HepG2 (cell line): ENCODE measurements at regions not wholly inside any gene's neighbourhood (a gene's known extent, or its start where the extent isn't known, plus 50 kb on each side); places are given as distances from the start of the nearest gene placed in this dataset.

Experiments
- ATAC-seq: fragments of 200-7000 bp; cut with Tn5 transposase; 3 replicates; pipeline ENCODE4 v1.9.1; 2020; ENCODE audit warnings: mild to moderate bottlenecking, moderate library complexity
- BruUV-seq: library from RNA; stranded (reverse); fragments of 400-500 nt; replicated peaks from 2 replicates; lab custom pipeline; 2021; lab: Mats Ljungman, UMichigan
- CTCF ChIA-PET: fragments of 300-600 bp; formaldehyde crosslinking; extraction: SDS; loops from one replicate; lab custom pipeline; 2021; ENCODE audit warnings: low total read pairs, inconsistent platforms, low intra/inter-chr PET ratio; lab: Yijun Ruan, JAX
- POLR2A ChIA-PET: fragments of 350-600 bp; sonication (Branson Sonifier 250); formaldehyde crosslinking; loops from one replicate; lab custom pipeline; 2020; ENCODE audit warnings: antibody characterized with exemption, inconsistent platforms; lab: Yijun Ruan, JAX
- DNase-seq: peaks from one replicate; pipeline ENCODE4 v3.0.0-alpha.2; 2015; ENCODE audit warnings: low spot score
- FAIRE-seq: peaks from 3 replicates; lab custom pipeline; 2011; peaks lifted over from hg19 to GRCh38; lab: Jason Lieb, UNC
- H2AFZ ChIP-seq: one replicate; pipeline ENCODE4 v1.6.1; 2011; ENCODE audit warnings: low read length, inconsistent platforms
- H3K27ac ChIP-seq: fragments of 300-600 bp; 3 replicates; pipeline ENCODE4 v1.8.0; 2011; ENCODE audit warnings: mixed run types, mild to moderate bottlenecking, mixed read lengths, low read length, inconsistent platforms; ENCODE audit not compliant: insufficient read depth; ENCODE audit errors: extremely low read length
- H3K27me3 ChIP-seq, 2 experiments: fragments of 200-600 bp in 1 of 2; 2 replicates in 1 of 2; 3 replicates in 1 of 2; pipeline versions ENCODE4 v1.6.0 to v1.8.0; 2011; ENCODE audit warnings: low read length in 2 of 2, mild to moderate bottlenecking in 2 of 2, moderate library complexity in 2 of 2, inconsistent platforms in 1 of 2; ENCODE audit not compliant: insufficient read depth in 2 of 2, control insufficient read depth in 1 of 2
- H3K36me3 ChIP-seq, 2 experiments: fragments of 200-600 bp in 1 of 2; replicated peaks in 1 of 2; 2 replicates in 1 of 2; 3 replicates in 1 of 2; pipeline versions ENCODE4 v1.5.1 to v1.8.0; 2011; ENCODE audit warnings: low read length in 2 of 2, inconsistent platforms in 1 of 2; ENCODE audit not compliant: insufficient read depth in 2 of 2, control insufficient read depth in 1 of 2
- H3K4me1 ChIP-seq: 2 replicates; pipeline ENCODE4 v1.5.1; 2012; ENCODE audit warnings: low read length, inconsistent platforms; ENCODE audit not compliant: insufficient read depth
- H3K4me2 ChIP-seq: 2 replicates; pipeline ENCODE4 v1.6.0; 2011; ENCODE audit warnings: low read depth, low read length, inconsistent platforms
- H3K4me3 ChIP-seq, 3 experiments: fragments of 200-600 bp in 1 of 3; sonication (generic), shearing (Covaris generic) in 1 of 3; replicated peaks in 1 of 3; 2 replicates each; pipeline ENCODE4 v1.5.1; 2011 to 2016; ENCODE audit warnings: low read length in 3 of 3, inconsistent platforms in 2 of 3, low read depth in 2 of 3, mild to moderate bottlenecking in 2 of 3, control low read depth in 1 of 3, mixed read lengths in 1 of 3; ENCODE audit not compliant: insufficient read depth in 1 of 3
- H3K79me2 ChIP-seq: one replicate; pipeline ENCODE4 v1.6.1; 2011; ENCODE audit warnings: low read length, inconsistent platforms; ENCODE audit not compliant: insufficient read depth
- H3K9ac ChIP-seq: 2 replicates; pipeline ENCODE4 v1.6.0; 2011; ENCODE audit warnings: mild to moderate bottlenecking, low read depth, low read length, inconsistent platforms; ENCODE audit not compliant: insufficient read depth
- H3K9me3 ChIP-seq: 2 replicates; pipeline ENCODE4 v1.5.1; 2012; ENCODE audit warnings: mild to moderate bottlenecking, low read length
- H4K20me1 ChIP-seq: 2 replicates; pipeline ENCODE4 v1.6.0; 2011; ENCODE audit warnings: inconsistent platforms, mild to moderate bottlenecking, low read length, moderate library complexity; ENCODE audit not compliant: insufficient read depth
- CBX2 ChIP-seq, 2 experiments: fragments of 200-600 bp in 1 of 2; sonication (generic); formaldehyde crosslinking in 1 of 2; IDR thresholded peaks; 2 replicates each; pipeline versions ENCODE4 v1.7.0 to v1.8.1; 2018 to 2022; ENCODE audit warnings: low read depth in 2 of 2, low read length in 1 of 2, mild to moderate bottlenecking in 1 of 2, missing genetic modification reagents in 1 of 2
- CHD4 ChIP-seq: fragments of 200-600 bp; sonication (generic); IDR thresholded peaks from 2 replicates; pipeline ENCODE4 v1.7.0; 2017; ENCODE audit warnings: mild to moderate bottlenecking, low read length, borderline replicate concordance
- HBP1 ChIP-seq: IDR thresholded peaks from 2 replicates; pipeline ENCODE4 v1.6.1; 2016; ENCODE audit warnings: low read depth, control low read depth
- SIX1 ChIP-seq: sonication (generic); formaldehyde crosslinking; IDR thresholded peaks from 2 replicates; pipeline ENCODE4 v1.4.0; 2020; ENCODE audit warnings: missing genetic modification reagents, borderline replicate concordance
- TAF15 ChIP-seq: fragments of 200-400 bp; formaldehyde crosslinking; IDR thresholded peaks from one replicate; pipeline ENCODE4 v1.6.1; 2018; ENCODE audit warnings: mild to moderate bottlenecking, low read depth, low read length; ENCODE audit not compliant: poor library complexity, severe bottlenecking
- ZMAT5 ChIP-seq: sonication (generic); formaldehyde crosslinking; IDR thresholded peaks from 2 replicates; pipeline ENCODE4 v1.5.0; 2020; ENCODE audit warnings: mild to moderate bottlenecking, low read depth, missing genetic modification reagents, borderline replicate concordance
- ZNF451 ChIP-seq: sonication (generic); formaldehyde crosslinking; IDR thresholded peaks from 2 replicates; pipeline ENCODE4 v1.5.0; 2020; ENCODE audit warnings: mild to moderate bottlenecking, missing genetic modification reagents
- ZNF543 ChIP-seq: sonication (generic); formaldehyde crosslinking; IDR thresholded peaks from 2 replicates; pipeline ENCODE4 v1.4.0; 2020; ENCODE audit warnings: mild to moderate bottlenecking, missing genetic modification reagents
- ZNF570 ChIP-seq: sonication (generic); formaldehyde crosslinking; IDR thresholded peaks from 2 replicates; pipeline ENCODE4 v1.4.0; 2020; ENCODE audit warnings: mild to moderate bottlenecking, missing genetic modification reagents, borderline replicate concordance
- ZNF646 ChIP-seq: sonication (generic); formaldehyde crosslinking; IDR thresholded peaks from 2 replicates; pipeline ENCODE4 v1.9.0; 2021; ENCODE audit warnings: mild to moderate bottlenecking, missing genetic modification reagents
- ZNF652 ChIP-seq: IDR thresholded peaks from 2 replicates; pipeline ENCODE4 v1.6.1; 2016; ENCODE audit warnings: low read depth, borderline replicate concordance
- WGBS: methylation state at CpG from one replicate; pipeline ENCODE4 v1.1.6; 2017; ENCODE audit warnings: low lambda C conversion rate; 5-methylcytosine and 5-hydroxymethylcytosine counted together
- in situ Hi-C: cut with HindIII; loops from 2 replicates; pipeline ENCODE4 v1.10.0; 2017; ENCODE audit warnings: low pct_unique_long_range_greater_than_20kb; ENCODE audit not compliant: extremely low pct_ligation_motif_present
- intact Hi-C: fragments of 100-400 bp; cut with micrococcal nuclease; formaldehyde crosslinking; loops from one replicate; pipeline ENCODE4 v1.10.0; 2022; ENCODE audit not compliant: unreplicated experiment
- TF ChIP-seq, protein P1 (sequence below): sonication (generic); formaldehyde crosslinking; IDR thresholded peaks from 2 replicates; pipeline ENCODE4 v1.8.0; 2022; ENCODE audit warnings: mild to moderate bottlenecking, missing genetic modification reagents
- TF ChIP-seq, protein P2 (sequence below): sonication (generic); formaldehyde crosslinking; IDR thresholded peaks from 2 replicates; pipeline ENCODE4 v1.8.1; 2023; ENCODE audit warnings: missing genetic modification reagents, inconsistent platforms, borderline replicate concordance

DNA sequence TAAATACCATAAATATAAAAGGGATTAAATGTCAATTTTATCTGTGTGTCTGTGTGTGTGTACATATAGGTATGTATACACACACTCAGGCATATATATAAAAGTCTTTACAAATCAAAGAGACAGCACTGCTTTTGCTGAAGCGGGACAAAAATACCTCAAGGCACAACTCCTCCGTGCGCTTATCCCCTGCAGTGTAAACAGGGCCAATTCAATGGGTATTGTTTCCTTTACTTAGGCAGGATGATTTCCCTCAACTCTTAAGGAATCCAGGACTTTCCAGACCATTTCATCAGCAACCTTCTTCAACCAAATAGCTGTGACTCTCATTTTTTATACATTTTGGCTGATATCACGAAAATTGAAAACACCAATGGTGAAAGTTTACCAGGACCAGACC is 227.7 kb downstream of the CRPPA start:
- BruUV-seq = no TSS peak
- H3K9me3 ChIP-seq = no peaks in the 10 kb centered on the region
- H3K4me3 ChIP-seq = no peak overlapping the region
- WGBS = 10% methylated on average over 4 of the region's 4 CpGs
- ATAC-seq (no peak), FAIRE-seq (no peak), DNase-seq (no peak)
- no peak overlapping the region for H3K4me2 ChIP-seq
- H3K27me3 ChIP-seq = no peaks in the 10 kb centered on the region
- no peaks in the 10 kb centered on the region for H4K20me1 ChIP-seq
- no peaks in the 10 kb centered on the region for H3K79me2 ChIP-seq
- no peak overlapping the region for H3K27ac ChIP-seq
- H3K4me1 ChIP-seq = no peaks in the 10 kb centered on the region
- POLR2A ChIA-PET = no interaction called here
- no peaks in the 10 kb centered on the region for H3K36me3 ChIP-seq
- intact Hi-C loops (no loop called here), in situ Hi-C loops (no loop called here)
- CTCF ChIA-PET = no interaction called here
- no peak overlapping the region for H2AFZ ChIP-seq
- H3K9ac ChIP-seq = no peak overlapping the region
- TF ChIP-seq HBP1 (no peak), SIX1 (CRISPR knock-in tag) (no peak), ZNF652 (no peak), ZMAT5 (CRISPR knock-in tag) (no peak), TAF15 (no peak), ZNF543 (no peak), ZNF451 (CRISPR knock-in tag) (no peak), CBX2 (IDR thresholded peaks at IDR 0.05; ENCODE audit: low read depth, low read length) (no peak), CBX2 (CRISPR knock-in tag; IDR thresholded peaks at IDR 0.05; ENCODE audit: low read depth) (no peak), ZNF646 (CRISPR knock-in tag) (no peak), ZNF570 (CRISPR knock-in tag) (no peak), CHD4 (no peak)
- TF ChIP-seq, protein P1, sequence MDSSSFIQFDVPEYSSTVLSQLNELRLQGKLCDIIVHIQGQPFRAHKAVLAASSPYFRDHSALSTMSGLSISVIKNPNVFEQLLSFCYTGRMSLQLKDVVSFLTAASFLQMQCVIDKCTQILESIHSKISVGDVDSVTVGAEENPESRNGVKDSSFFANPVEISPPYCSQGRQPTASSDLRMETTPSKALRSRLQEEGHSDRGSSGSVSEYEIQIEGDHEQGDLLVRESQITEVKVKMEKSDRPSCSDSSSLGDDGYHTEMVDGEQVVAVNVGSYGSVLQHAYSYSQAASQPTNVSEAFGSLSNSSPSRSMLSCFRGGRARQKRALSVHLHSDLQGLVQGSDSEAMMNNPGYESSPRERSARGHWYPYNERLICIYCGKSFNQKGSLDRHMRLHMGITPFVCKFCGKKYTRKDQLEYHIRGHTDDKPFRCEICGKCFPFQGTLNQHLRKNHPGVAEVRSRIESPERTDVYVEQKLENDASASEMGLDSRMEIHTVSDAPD (CRISPR knock-in tag) = no peak
- TF ChIP-seq, protein P2, sequence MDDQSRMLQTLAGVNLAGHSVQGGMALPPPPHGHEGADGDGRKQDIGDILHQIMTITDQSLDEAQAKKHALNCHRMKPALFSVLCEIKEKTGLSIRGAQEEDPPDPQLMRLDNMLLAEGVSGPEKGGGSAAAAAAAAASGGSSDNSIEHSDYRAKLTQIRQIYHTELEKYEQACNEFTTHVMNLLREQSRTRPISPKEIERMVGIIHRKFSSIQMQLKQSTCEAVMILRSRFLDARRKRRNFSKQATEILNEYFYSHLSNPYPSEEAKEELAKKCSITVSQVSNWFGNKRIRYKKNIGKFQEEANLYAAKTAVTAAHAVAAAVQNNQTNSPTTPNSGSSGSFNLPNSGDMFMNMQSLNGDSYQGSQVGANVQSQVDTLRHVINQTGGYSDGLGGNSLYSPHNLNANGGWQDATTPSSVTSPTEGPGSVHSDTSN = no peak
